Amniotic epithelial cell (primary cell): ENCODE measurements at regions not wholly inside any gene's neighbourhood (a gene's known extent, or its start where the extent isn't known, plus 50 kb on each side); places are given as distances from the start of the nearest gene placed in this dataset.
"Not testable (repeated sequence)": the region's sequence is repeated elsewhere in the genome, so short reads cannot be mapped to it uniquely, and the experiment has no call there.

ENCODE experiments used
- DNase-seq: peaks from one replicate; pipeline ENCODE4 v3.0.0-alpha.2; 2010; ENCODE audit warnings: low read depth

- no peak for DNase-seq
Observed at GRCh38 chr19:30276883-30277280, 95.3 kb upstream of the ZNF536 start.

- no peak for DNase-seq
Observed at GRCh38 chr19:30277941-30278881, 94.0 kb upstream of the ZNF536 start.

GRCh38 chr19:30278882-30279254 lies 93.3 kb upstream of the ZNF536 start:
- no peak for DNase-seq

GRCh38 chr19:30280018-30280417 lies 92.2 kb upstream of the ZNF536 start:
- no peak for DNase-seq

GRCh38 chr19:30281906-30282305 lies 90.3 kb upstream of the ZNF536 start:
- no peak for DNase-seq

- no peak for DNase-seq
Observed at GRCh38 chr19:30283556-30283955, 88.6 kb upstream of the ZNF536 start.

- no peak for DNase-seq
Observed at GRCh38 chr19:30284209-30284608, 88.0 kb upstream of the ZNF536 start.

- DNase-seq = no peak
Observed at GRCh38 chr19:30284885-30285284, 87.3 kb upstream of the ZNF536 start.

- DNase-seq = no peak
Observed at GRCh38 chr19:30286378-30286777, 85.8 kb upstream of the ZNF536 start.

- no peak for DNase-seq
Observed at GRCh38 chr19:30287259-30287658, 84.9 kb upstream of the ZNF536 start.

- DNase-seq = no peak
Observed at GRCh38 chr19:30287973-30288372, 84.2 kb upstream of the ZNF536 start.

GRCh38 chr19:30288911-30289310 lies 83.3 kb upstream of the ZNF536 start:
- no peak for DNase-seq

GRCh38 chr19:30289336-30289735 lies 82.8 kb upstream of the ZNF536 start:
- DNase-seq = no peak

- not testable (repeated sequence) for DNase-seq
Observed at GRCh38 chr19:30290805-30291204, 81.4 kb upstream of the ZNF536 start.

GRCh38 chr19:30293051-30293785 lies 79.0 kb upstream of the ZNF536 start:
- DNase-seq = no peak

GRCh38 chr19:30297969-30298368 lies 74.2 kb upstream of the ZNF536 start:
- DNase-seq = no peak

- no peak for DNase-seq
Observed at GRCh38 chr19:30303131-30303654, 69.0 kb upstream of the ZNF536 start.

GRCh38 chr19:30304540-30304939 lies 67.6 kb upstream of the ZNF536 start:
- DNase-seq = no peak

GRCh38 chr19:30305346-30306060 lies 66.7 kb upstream of the ZNF536 start:
- DNase-seq = no peak

GRCh38 chr19:30307191-30307974 lies 64.8 kb upstream of the ZNF536 start:
- DNase-seq = no peak

- no peak for DNase-seq
Observed at GRCh38 chr19:30309176-30309575, 63.0 kb upstream of the ZNF536 start.
